ENCODE measurements at regions not wholly inside any gene's neighbourhood (a gene's known extent, or its start where the extent isn't known, plus 50 kb on each side); places are given as distances from the start of the nearest gene placed in this dataset.
A peak's percentile ranks its signal among the peaks of the same experiment; 100 is the strongest.

DNA sequence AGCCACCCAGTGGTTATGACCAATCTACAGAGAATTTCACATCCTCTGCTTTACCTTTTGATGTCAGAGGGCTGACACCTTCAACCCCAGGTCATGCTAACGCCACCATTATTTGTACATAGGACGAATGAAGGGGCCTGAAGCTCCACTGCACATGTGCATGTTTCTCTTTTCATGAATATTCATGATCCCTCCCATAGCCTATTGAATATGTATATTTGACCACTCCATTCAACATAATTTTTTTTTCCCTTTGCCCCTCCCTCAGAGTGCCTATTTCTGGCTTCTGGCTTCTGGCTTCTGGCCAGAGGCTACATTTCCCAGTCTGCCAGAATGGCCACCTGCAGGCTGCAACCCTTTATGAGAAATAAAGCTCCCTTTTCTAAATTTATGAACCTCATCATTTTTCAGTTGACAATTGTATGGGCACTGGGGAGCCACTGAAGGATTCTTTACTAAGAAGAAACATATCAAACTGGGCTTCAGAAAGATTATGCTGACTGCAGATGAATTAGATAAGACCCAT is 406.7 kb downstream of the SIPA1L2 start:
- Histone ChIP-seq H3K36me3 (no peaks in the 10 kb centered on the region), H3K27ac (no peak overlapping the region), H3K9me3 (ENCODE audit: low read depth) (no peaks in the 10 kb centered on the region), H3K4me1 (ENCODE audit: low read depth) (peaks cover 15% of the 10 kb centered on the region), H3K4me3 (no peak overlapping the region), H3K27me3 (no peaks in the 10 kb centered on the region)
- DNase-seq (ENCODE audit: low read depth in 1 of 2, low spot score in 1 of 2) = no peak
- TF ChIP-seq, protein P1, sequence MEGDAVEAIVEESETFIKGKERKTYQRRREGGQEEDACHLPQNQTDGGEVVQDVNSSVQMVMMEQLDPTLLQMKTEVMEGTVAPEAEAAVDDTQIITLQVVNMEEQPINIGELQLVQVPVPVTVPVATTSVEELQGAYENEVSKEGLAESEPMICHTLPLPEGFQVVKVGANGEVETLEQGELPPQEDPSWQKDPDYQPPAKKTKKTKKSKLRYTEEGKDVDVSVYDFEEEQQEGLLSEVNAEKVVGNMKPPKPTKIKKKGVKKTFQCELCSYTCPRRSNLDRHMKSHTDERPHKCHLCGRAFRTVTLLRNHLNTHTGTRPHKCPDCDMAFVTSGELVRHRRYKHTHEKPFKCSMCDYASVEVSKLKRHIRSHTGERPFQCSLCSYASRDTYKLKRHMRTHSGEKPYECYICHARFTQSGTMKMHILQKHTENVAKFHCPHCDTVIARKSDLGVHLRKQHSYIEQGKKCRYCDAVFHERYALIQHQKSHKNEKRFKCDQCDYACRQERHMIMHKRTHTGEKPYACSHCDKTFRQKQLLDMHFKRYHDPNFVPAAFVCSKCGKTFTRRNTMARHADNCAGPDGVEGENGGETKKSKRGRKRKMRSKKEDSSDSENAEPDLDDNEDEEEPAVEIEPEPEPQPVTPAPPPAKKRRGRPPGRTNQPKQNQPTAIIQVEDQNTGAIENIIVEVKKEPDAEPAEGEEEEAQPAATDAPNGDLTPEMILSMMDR (IDR thresholded peaks at IDR 0.05; ENCODE audit: low read depth, low read length) = no peak

DNA sequence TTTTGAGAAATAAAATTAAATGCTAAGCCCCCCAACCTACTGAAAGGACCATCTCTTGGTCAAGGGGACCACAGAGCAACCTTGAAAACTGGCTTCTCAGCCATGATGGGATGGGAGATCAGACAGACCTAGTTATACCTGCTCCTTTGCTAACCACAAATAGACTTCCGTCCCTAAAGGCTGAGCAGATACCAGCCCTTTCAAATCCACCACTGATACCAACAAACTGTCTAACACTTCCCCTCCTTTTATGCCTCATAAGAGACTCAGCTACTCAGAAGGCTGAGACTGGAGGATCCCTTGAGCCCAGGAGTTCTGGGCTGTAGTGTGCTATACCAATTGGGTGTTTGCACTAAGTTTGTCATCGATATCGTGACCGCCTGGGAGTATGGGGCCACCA is 407.3 kb downstream of the SIPA1L2 start:
- TF ChIP-seq, protein P1 (IDR thresholded peaks at IDR 0.05; ENCODE audit: low read depth, low read length) = no peak
- Histone ChIP-seq H3K4me1 (ENCODE audit: low read depth) (peaks cover 15% of the 10 kb centered on the region), H3K9me3 (ENCODE audit: low read depth) (no peaks in the 10 kb centered on the region), H3K4me3 (no peak overlapping the region), H3K27me3 (no peaks in the 10 kb centered on the region), H3K27ac (no peak overlapping the region), H3K36me3 (no peaks in the 10 kb centered on the region)
- DNase-seq (ENCODE audit: low read depth in 1 of 2, low spot score in 1 of 2) = no peak

DNA sequence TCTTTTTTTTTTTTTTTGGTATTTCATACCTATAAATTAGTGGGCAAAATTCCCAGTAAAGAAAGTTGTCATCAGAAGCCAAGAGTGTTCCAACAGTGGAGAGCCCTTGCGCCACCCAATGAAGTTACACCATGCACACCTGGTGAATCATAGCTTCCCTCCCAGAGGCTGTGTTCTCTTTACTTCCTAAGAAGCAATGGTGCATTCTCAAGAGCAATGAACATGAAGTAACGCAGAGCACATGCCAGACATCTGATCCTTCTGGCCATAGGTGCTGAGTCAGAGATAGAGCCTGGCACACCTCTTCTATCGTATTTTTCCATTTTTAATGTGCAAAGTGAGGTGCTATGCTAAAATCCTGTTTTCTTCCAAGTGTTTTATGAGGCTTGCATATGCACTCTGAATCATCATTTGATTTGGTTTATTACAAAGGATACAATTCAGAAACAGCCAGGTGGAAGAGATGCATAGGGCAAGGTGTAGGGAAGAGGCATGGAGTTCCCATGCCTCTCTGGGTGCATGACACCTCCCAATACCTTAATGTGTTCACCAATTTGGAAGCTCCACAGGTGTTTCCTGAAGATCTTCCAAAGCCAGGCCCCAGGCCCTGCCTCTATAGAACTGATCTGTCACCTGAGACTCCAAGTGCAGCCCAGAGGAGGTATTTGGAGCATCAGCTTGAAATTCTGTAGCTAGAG is 408.0 kb downstream of the SIPA1L2 start:
- H3K27me3 ChIP-seq = no peaks in the 10 kb centered on the region
- peaks cover 8% of the 10 kb centered on the region for H3K4me1 ChIP-seq (ENCODE audit: low read depth)
- H3K27ac ChIP-seq = no peak overlapping the region
- TF ChIP-seq, protein P1 (IDR thresholded peaks at IDR 0.05; ENCODE audit: low read depth, low read length) = no peak
- H3K36me3 ChIP-seq = no peaks in the 10 kb centered on the region
- peak in 1 of 2 donors; percentile 11 for DNase-seq (ENCODE audit: low read depth in 1 of 2, low spot score in 1 of 2)
- H3K9me3 ChIP-seq (ENCODE audit: low read depth) = no peaks in the 10 kb centered on the region
- no peak overlapping the region for H3K4me3 ChIP-seq

DNA sequence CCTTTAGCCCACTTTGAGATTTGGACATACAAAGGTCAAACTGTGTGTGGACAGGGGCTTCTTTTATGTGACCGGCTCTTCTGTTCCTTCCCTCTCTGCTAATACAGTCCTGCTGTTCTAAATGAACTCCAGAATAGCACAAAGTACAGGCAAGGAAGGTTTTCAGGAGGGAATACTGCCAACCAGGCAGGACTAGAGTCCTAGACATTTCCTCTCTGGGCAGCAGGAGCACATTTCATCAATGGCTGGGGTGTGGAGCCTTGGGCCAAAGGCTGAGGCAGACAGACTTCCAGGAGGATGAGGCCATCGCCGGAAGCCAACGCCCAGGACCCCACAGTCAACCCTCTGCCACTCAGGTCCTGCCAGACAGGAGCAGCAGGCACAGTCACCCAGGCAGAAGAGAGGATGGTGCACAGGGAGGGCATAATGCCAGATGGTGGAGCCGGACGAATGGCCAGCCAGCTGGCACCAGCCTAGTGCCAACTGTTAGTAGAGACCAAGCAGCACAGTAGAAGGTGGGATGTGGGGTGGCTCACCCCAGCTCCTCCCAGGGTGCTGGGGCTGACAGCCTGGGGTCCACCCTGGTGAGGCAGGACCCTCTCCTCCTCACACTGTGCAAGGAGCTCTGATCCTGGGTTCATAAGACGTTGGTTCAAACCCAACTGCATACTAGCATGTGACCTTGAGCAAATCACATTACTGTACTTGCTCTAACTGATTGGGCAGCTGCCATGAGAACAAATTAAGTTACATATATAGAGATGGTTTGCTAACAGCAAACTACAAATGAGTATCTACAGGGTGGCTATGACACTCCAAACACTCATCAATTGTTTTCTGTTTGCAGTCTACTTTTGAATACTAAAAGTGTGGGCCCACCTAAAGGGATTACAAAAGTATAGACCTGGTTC is 410.7 kb downstream of the SIPA1L2 start:
- no peak overlapping the region for H3K27ac ChIP-seq
- no peaks in the 10 kb centered on the region for H3K27me3 ChIP-seq
- DNase-seq (ENCODE audit: low read depth in 1 of 2, low spot score in 1 of 2) = no peak
- no peak overlapping the region for H3K4me3 ChIP-seq
- TF ChIP-seq, protein P1 (IDR thresholded peaks at IDR 0.05; ENCODE audit: low read depth, low read length) = no peak
- no peaks in the 10 kb centered on the region for H3K4me1 ChIP-seq (ENCODE audit: low read depth)
- H3K9me3 ChIP-seq (ENCODE audit: low read depth) = no peaks in the 10 kb centered on the region
- no peaks in the 10 kb centered on the region for H3K36me3 ChIP-seq

DNA sequence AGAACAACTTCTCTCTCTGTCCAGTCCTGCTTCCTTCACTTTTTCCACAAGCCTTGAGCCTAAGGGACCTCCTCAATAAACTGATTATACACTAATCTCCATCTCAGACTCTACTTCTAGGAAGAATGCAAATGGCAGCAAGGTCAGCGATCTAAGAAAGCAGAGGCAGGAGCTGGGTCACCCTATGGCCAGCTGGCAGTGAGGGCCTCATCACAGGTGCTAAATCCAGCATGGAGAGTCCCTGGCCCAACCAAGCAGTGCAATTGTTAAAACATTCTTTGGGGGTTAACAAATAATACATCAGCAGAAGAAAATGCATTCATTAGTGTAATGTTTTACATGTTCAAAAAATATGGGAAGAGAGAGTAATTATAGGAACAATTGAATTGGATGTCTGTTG is 416.0 kb downstream of the SIPA1L2 start:
- TF ChIP-seq, protein P1 (IDR thresholded peaks at IDR 0.05; ENCODE audit: low read depth, low read length) = no peak
- Histone ChIP-seq H3K36me3 (no peaks in the 10 kb centered on the region), H3K9me3 (ENCODE audit: low read depth) (no peaks in the 10 kb centered on the region), H3K27me3 (no peaks in the 10 kb centered on the region), H3K4me3 (no peak overlapping the region), H3K4me1 (ENCODE audit: low read depth) (no peaks in the 10 kb centered on the region), H3K27ac (no peak overlapping the region)
- DNase-seq (ENCODE audit: low read depth in 1 of 2, low spot score in 1 of 2) = no peak

Data from cardiac muscle cell (in vitro differentiated cells and primary cell).